GM23338 (cell line): ENCODE measurements at regions not wholly inside any gene's neighbourhood (a gene's known extent, or its start where the extent isn't known, plus 50 kb on each side); places are given as distances from the start of the nearest gene placed in this dataset.

Source experiments
- CREB1 ChIP-seq: fragments of 250-450 bp; sonication (Bioruptor Pico); IDR thresholded peaks from 2 replicates; pipeline ENCODE4 v1.5.0; 2020; ENCODE audit warnings: low read depth, mild to moderate bottlenecking, moderate library complexity
- EZH2 ChIP-seq: fragments of 200-600 bp; sonication (generic); IDR thresholded peaks from one replicate; pipeline ENCODE4 v1.8.0; 2017; ENCODE audit warnings: antibody characterized with exemption, mild to moderate bottlenecking, low read depth; ENCODE audit not compliant: unreplicated experiment
- EZH2phosphoT487 ChIP-seq: fragments of 200-600 bp; sonication (generic); IDR thresholded peaks from one replicate; pipeline ENCODE4 v1.8.1; 2018; ENCODE audit warnings: antibody characterized with exemption; ENCODE audit not compliant: unreplicated experiment
- JUNB ChIP-seq: IDR thresholded peaks from one replicate; pipeline ENCODE4 v1.6.1; 2016; ENCODE audit warnings: antibody characterized with exemption; ENCODE audit not compliant: unreplicated experiment
- NANOG ChIP-seq: IDR thresholded peaks from 2 replicates; pipeline ENCODE4 v1.6.1; 2016; ENCODE audit warnings: antibody characterized with exemption, borderline replicate concordance
- POLR2AphosphoS5 ChIP-seq: IDR thresholded peaks from 2 replicates; pipeline ENCODE4 v1.6.1; 2016; ENCODE audit warnings: antibody characterized with exemption, low read depth
- ZNF114 ChIP-seq: fragments of 250-450 bp; sonication (Bioruptor Pico); IDR thresholded peaks from 2 replicates; pipeline ENCODE4 v1.5.0; 2020; ENCODE audit warnings: mild to moderate bottlenecking, moderate library complexity
- TF ChIP-seq, protein P1 (sequence below), 2 experiments: fragments of 200-600 bp in 1 of 2; sonication (generic) in 1 of 2; conservative IDR thresholded peaks; 2 replicates each; pipeline versions ENCODE4 v1.5.1 to v1.6.1; 2016 to 2017; ENCODE audit warnings: antibody characterized with exemption in 2 of 2, low read depth in 2 of 2, mild to moderate bottlenecking in 2 of 2, moderate library complexity in 1 of 2
- TF ChIP-seq, protein P2 (sequence below): IDR thresholded peaks from one replicate; pipeline ENCODE4 v1.6.1; 2018; ENCODE audit warnings: antibody characterized with exemption; ENCODE audit not compliant: unreplicated experiment
- TF ChIP-seq, protein P3 (sequence below): IDR thresholded peaks from 2 replicates; pipeline ENCODE4 v1.6.1; 2016; ENCODE audit warnings: antibody characterized with exemption

DNA sequence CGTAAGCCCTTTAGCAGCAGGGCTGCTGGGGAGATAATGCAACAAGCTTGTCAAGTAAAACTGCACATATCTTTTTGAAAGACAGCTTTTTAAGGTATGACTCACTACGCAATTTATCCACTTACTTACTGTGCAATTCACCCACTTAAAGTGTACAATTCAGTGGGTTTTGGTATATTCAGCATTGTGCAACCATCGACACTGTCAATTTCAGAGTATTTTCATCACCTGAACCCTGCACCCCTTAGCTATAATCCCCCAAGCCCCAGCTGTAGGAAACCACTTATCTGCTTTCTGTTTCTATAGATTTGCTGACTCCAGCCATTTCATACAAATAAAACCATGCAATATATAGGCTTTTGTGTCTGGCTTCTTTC is 168.0 kb downstream of the PTPN20 start:
- TF ChIP-seq, protein P1, sequence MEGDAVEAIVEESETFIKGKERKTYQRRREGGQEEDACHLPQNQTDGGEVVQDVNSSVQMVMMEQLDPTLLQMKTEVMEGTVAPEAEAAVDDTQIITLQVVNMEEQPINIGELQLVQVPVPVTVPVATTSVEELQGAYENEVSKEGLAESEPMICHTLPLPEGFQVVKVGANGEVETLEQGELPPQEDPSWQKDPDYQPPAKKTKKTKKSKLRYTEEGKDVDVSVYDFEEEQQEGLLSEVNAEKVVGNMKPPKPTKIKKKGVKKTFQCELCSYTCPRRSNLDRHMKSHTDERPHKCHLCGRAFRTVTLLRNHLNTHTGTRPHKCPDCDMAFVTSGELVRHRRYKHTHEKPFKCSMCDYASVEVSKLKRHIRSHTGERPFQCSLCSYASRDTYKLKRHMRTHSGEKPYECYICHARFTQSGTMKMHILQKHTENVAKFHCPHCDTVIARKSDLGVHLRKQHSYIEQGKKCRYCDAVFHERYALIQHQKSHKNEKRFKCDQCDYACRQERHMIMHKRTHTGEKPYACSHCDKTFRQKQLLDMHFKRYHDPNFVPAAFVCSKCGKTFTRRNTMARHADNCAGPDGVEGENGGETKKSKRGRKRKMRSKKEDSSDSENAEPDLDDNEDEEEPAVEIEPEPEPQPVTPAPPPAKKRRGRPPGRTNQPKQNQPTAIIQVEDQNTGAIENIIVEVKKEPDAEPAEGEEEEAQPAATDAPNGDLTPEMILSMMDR (conservative IDR thresholded peaks at IDR 0.05; ENCODE audit: low read depth in 2 of 2): no peak
- TF ChIP-seq POLR2AphosphoS5 (no peak), EZH2phosphoT487 (no peak), CREB1 (CRISPR knock-in tag) (no peak), EZH2 (no peak), JUNB (no peak), ZNF114 (CRISPR knock-in tag) (no peak), NANOG (no peak)
- TF ChIP-seq, protein P2, sequence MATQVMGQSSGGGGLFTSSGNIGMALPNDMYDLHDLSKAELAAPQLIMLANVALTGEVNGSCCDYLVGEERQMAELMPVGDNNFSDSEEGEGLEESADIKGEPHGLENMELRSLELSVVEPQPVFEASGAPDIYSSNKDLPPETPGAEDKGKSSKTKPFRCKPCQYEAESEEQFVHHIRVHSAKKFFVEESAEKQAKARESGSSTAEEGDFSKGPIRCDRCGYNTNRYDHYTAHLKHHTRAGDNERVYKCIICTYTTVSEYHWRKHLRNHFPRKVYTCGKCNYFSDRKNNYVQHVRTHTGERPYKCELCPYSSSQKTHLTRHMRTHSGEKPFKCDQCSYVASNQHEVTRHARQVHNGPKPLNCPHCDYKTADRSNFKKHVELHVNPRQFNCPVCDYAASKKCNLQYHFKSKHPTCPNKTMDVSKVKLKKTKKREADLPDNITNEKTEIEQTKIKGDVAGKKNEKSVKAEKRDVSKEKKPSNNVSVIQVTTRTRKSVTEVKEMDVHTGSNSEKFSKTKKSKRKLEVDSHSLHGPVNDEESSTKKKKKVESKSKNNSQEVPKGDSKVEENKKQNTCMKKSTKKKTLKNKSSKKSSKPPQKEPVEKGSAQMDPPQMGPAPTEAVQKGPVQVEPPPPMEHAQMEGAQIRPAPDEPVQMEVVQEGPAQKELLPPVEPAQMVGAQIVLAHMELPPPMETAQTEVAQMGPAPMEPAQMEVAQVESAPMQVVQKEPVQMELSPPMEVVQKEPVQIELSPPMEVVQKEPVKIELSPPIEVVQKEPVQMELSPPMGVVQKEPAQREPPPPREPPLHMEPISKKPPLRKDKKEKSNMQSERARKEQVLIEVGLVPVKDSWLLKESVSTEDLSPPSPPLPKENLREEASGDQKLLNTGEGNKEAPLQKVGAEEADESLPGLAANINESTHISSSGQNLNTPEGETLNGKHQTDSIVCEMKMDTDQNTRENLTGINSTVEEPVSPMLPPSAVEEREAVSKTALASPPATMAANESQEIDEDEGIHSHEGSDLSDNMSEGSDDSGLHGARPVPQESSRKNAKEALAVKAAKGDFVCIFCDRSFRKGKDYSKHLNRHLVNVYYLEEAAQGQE: no peak
- TF ChIP-seq, protein P3, sequence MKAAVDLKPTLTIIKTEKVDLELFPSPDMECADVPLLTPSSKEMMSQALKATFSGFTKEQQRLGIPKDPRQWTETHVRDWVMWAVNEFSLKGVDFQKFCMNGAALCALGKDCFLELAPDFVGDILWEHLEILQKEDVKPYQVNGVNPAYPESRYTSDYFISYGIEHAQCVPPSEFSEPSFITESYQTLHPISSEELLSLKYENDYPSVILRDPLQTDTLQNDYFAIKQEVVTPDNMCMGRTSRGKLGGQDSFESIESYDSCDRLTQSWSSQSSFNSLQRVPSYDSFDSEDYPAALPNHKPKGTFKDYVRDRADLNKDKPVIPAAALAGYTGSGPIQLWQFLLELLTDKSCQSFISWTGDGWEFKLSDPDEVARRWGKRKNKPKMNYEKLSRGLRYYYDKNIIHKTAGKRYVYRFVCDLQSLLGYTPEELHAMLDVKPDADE: no peak
